GM23338 (cell line): ENCODE measurements at regions not wholly inside any gene's neighbourhood (a gene's known extent, or its start where the extent isn't known, plus 50 kb on each side); places are given as distances from the start of the nearest gene placed in this dataset.

ENCODE experiments used
- ATAC-seq: fragments of 200-7000 bp; cut with Tn5 transposase; 3 replicates; pipeline ENCODE4 v1.9.1; 2020
- DNase-seq: peaks from one replicate; pipeline ENCODE4 v3.0.0-alpha.2; 2015; ENCODE audit warnings: low spot score
- H2AFZ ChIP-seq: fragments of 200-600 bp; sonication (generic); 2 replicates; pipeline ENCODE4 v1.8.0; 2016; ENCODE audit warnings: antibody characterized with exemption, mild to moderate bottlenecking, moderate library complexity
- H3F3A ChIP-seq: fragments of 200-600 bp; sonication (generic); replicated peaks from 2 replicates; pipeline ENCODE4 v1.8.0; 2017; ENCODE audit warnings: antibody characterized with exemption, mixed run types, low read depth
- H3K27ac ChIP-seq: fragments of 200-600 bp; sonication (generic); 2 replicates; pipeline ENCODE4 v1.6.1; 2016; ENCODE audit warnings: low read depth
- H3K27me3 ChIP-seq: fragments of 200-600 bp; sonication (generic); 2 replicates; pipeline ENCODE4 v1.8.0; 2016; ENCODE audit warnings: mild to moderate bottlenecking, mixed run types, moderate library complexity; ENCODE audit not compliant: insufficient read depth
- H3K36me3 ChIP-seq: fragments of 200-600 bp; sonication (generic); 2 replicates; pipeline ENCODE4 v1.8.0; 2016; ENCODE audit warnings: mild to moderate bottlenecking; ENCODE audit not compliant: insufficient read depth
- H3K4me1 ChIP-seq: fragments of 200-600 bp; sonication (generic); 2 replicates; pipeline ENCODE4 v1.8.0; 2016; ENCODE audit warnings: mild to moderate bottlenecking, moderate library complexity; ENCODE audit not compliant: insufficient read depth
- H3K4me2 ChIP-seq: fragments of 200-600 bp; sonication (generic); 2 replicates; pipeline ENCODE4 v1.7.1; 2017; ENCODE audit warnings: mixed run types
- H3K4me3 ChIP-seq: fragments of 200-600 bp; sonication (generic); 2 replicates; pipeline ENCODE4 v1.6.1; 2016; ENCODE audit warnings: mixed run types
- H3K79me2 ChIP-seq: fragments of 200-600 bp; sonication (generic); replicated peaks from 2 replicates; pipeline ENCODE4 v1.8.0; 2017; ENCODE audit warnings: mild to moderate bottlenecking; ENCODE audit not compliant: insufficient read depth
- H3K9me2 ChIP-seq: fragments of 200-600 bp; sonication (generic); 2 replicates; pipeline ENCODE4 v1.8.0; 2017; ENCODE audit not compliant: insufficient read depth
- H4K20me1 ChIP-seq: fragments of 200-600 bp; sonication (generic); replicated peaks from 2 replicates; pipeline ENCODE4 v1.8.0; 2017; ENCODE audit warnings: mild to moderate bottlenecking; ENCODE audit not compliant: insufficient read depth
- H3K27ac Mint-ChIP-seq: 2 replicates; pipeline ENCODE4 v1.8.0; 2020; ENCODE audit warnings: inconsistent platforms, mild to moderate bottlenecking, moderate library complexity, mixed read lengths
- H3K27me3 Mint-ChIP-seq: 3 replicates; pipeline ENCODE4 v1.8.0; 2022; ENCODE audit warnings: low read depth, mild to moderate bottlenecking, moderate library complexity, mixed read lengths, inconsistent platforms; ENCODE audit not compliant: insufficient read depth, poor library complexity
- H3K36me3 Mint-ChIP-seq: 3 replicates; pipeline ENCODE4 v1.8.0; 2021; ENCODE audit warnings: low read depth, mild to moderate bottlenecking, inconsistent platforms, moderate library complexity, mixed read lengths
- H3K4me1 Mint-ChIP-seq: 3 replicates; pipeline ENCODE4 v1.8.0; 2020; ENCODE audit warnings: mild to moderate bottlenecking, inconsistent platforms, mixed read lengths
- H3K4me3 Mint-ChIP-seq: 3 replicates; pipeline ENCODE4 v1.8.0; 2021; ENCODE audit warnings: moderate library complexity, mild to moderate bottlenecking, inconsistent platforms, mixed read lengths
- H3K9me3 Mint-ChIP-seq: 3 replicates; pipeline ENCODE4 v1.8.0; 2020; ENCODE audit warnings: moderate library complexity, mild to moderate bottlenecking, inconsistent platforms, mixed read lengths
- CREB1 ChIP-seq: fragments of 250-450 bp; sonication (Bioruptor Pico); IDR thresholded peaks from 2 replicates; pipeline ENCODE4 v1.5.0; 2020; ENCODE audit warnings: low read depth, mild to moderate bottlenecking, moderate library complexity
- CTCF ChIP-seq, 2 experiments: fragments of 200-600 bp in 1 of 2; sonication (generic) in 1 of 2; conservative IDR thresholded peaks; 2 replicates each; pipeline versions ENCODE4 v1.5.1 to v1.6.1; 2016 to 2017; ENCODE audit warnings: antibody characterized with exemption in 2 of 2, low read depth in 2 of 2, mild to moderate bottlenecking in 2 of 2, moderate library complexity in 1 of 2
- ETS1 ChIP-seq: IDR thresholded peaks from 2 replicates; pipeline ENCODE4 v1.6.1; 2016; ENCODE audit warnings: antibody characterized with exemption
- EZH2 ChIP-seq: fragments of 200-600 bp; sonication (generic); IDR thresholded peaks from one replicate; pipeline ENCODE4 v1.8.0; 2017; ENCODE audit warnings: antibody characterized with exemption, mild to moderate bottlenecking, low read depth; ENCODE audit not compliant: unreplicated experiment
- EZH2phosphoT487 ChIP-seq: fragments of 200-600 bp; sonication (generic); IDR thresholded peaks from one replicate; pipeline ENCODE4 v1.8.1; 2018; ENCODE audit warnings: antibody characterized with exemption; ENCODE audit not compliant: unreplicated experiment
- JUNB ChIP-seq: IDR thresholded peaks from one replicate; pipeline ENCODE4 v1.6.1; 2016; ENCODE audit warnings: antibody characterized with exemption; ENCODE audit not compliant: unreplicated experiment
- NANOG ChIP-seq: IDR thresholded peaks from 2 replicates; pipeline ENCODE4 v1.6.1; 2016; ENCODE audit warnings: antibody characterized with exemption, borderline replicate concordance
- POLR2AphosphoS5 ChIP-seq: IDR thresholded peaks from 2 replicates; pipeline ENCODE4 v1.6.1; 2016; ENCODE audit warnings: antibody characterized with exemption, low read depth
- STAT1 ChIP-seq: IDR thresholded peaks from one replicate; pipeline ENCODE4 v1.6.1; 2016; ENCODE audit warnings: antibody characterized with exemption; ENCODE audit not compliant: unreplicated experiment
- ZNF331 ChIP-seq: fragments of 250-450 bp; sonication (Bioruptor Pico); IDR thresholded peaks from 2 replicates; pipeline ENCODE4 v1.5.0; 2020; ENCODE audit warnings: low read depth, mild to moderate bottlenecking, moderate library complexity
- ZNF462 ChIP-seq: fragments of 250-450 bp; sonication (Bioruptor Pico); IDR thresholded peaks from 2 replicates; pipeline ENCODE4 v1.5.0; 2020; ENCODE audit warnings: mild to moderate bottlenecking, moderate library complexity
- TF ChIP-seq, protein P1 (sequence below): IDR thresholded peaks from one replicate; pipeline ENCODE4 v1.6.1; 2018; ENCODE audit warnings: antibody characterized with exemption; ENCODE audit not compliant: unreplicated experiment

- no peak for ATAC-seq
- DNase-seq, result no peak
These were observed 391.2 kb upstream of the HNRNPA3 start for GRCh38 chr2:176821350-176821749.

More at GRCh38 chr2:176821350-176821749, 391.2 kb upstream of the HNRNPA3 start:
- no peaks in the 10 kb centered on the region for H3K36me3 Mint-ChIP-seq
- no peak overlapping the region for H3K4me3 Mint-ChIP-seq
- H3K79me2 ChIP-seq, result no peaks in the 10 kb centered on the region
- H3K4me1 Mint-ChIP-seq, result peaks cover 33% of the 10 kb centered on the region
- no peak overlapping the region for H3K27ac Mint-ChIP-seq
- no peaks in the 10 kb centered on the region for H3K27me3 ChIP-seq
- H3K4me2 ChIP-seq, result no peak overlapping the region
- H3K27me3 Mint-ChIP-seq, result peaks cover 12% of the 10 kb centered on the region
- no peak overlapping the region for H3K4me3 ChIP-seq
- no peaks in the 10 kb centered on the region for H3F3A ChIP-seq
- H3K9me2 ChIP-seq, result peaks cover 24% of the 10 kb centered on the region
- H3K36me3 ChIP-seq, result no peaks in the 10 kb centered on the region
- TF ChIP-seq JUNB (no peak), EZH2 (no peak), ETS1 (no peak), EZH2phosphoT487 (no peak), ZNF462 (CRISPR knock-in tag) (no peak), STAT1 (no peak), CREB1 (no peak), POLR2AphosphoS5 (no peak), ZNF331 (CRISPR knock-in tag) (no peak), NANOG (no peak), CTCF (conservative IDR thresholded peaks at IDR 0.05; ENCODE audit: low read depth in 2 of 2) (no peak; a peak in 1 of 4 replicates)
- TF ChIP-seq, protein P1, sequence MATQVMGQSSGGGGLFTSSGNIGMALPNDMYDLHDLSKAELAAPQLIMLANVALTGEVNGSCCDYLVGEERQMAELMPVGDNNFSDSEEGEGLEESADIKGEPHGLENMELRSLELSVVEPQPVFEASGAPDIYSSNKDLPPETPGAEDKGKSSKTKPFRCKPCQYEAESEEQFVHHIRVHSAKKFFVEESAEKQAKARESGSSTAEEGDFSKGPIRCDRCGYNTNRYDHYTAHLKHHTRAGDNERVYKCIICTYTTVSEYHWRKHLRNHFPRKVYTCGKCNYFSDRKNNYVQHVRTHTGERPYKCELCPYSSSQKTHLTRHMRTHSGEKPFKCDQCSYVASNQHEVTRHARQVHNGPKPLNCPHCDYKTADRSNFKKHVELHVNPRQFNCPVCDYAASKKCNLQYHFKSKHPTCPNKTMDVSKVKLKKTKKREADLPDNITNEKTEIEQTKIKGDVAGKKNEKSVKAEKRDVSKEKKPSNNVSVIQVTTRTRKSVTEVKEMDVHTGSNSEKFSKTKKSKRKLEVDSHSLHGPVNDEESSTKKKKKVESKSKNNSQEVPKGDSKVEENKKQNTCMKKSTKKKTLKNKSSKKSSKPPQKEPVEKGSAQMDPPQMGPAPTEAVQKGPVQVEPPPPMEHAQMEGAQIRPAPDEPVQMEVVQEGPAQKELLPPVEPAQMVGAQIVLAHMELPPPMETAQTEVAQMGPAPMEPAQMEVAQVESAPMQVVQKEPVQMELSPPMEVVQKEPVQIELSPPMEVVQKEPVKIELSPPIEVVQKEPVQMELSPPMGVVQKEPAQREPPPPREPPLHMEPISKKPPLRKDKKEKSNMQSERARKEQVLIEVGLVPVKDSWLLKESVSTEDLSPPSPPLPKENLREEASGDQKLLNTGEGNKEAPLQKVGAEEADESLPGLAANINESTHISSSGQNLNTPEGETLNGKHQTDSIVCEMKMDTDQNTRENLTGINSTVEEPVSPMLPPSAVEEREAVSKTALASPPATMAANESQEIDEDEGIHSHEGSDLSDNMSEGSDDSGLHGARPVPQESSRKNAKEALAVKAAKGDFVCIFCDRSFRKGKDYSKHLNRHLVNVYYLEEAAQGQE, result no peak
- H4K20me1 ChIP-seq, result no peaks in the 10 kb centered on the region
- no peak overlapping the region for H2AFZ ChIP-seq
- H3K4me1 ChIP-seq, result peaks cover 27% of the 10 kb centered on the region
- H3K27ac ChIP-seq, result no peak overlapping the region
- H3K9me3 Mint-ChIP-seq, result no peaks in the 10 kb centered on the region
